Testis (tissue), 2 donors: ENCODE measurements at regions not wholly inside any gene's neighbourhood (a gene's known extent, or its start where the extent isn't known, plus 50 kb on each side); places are given as distances from the start of the nearest gene placed in this dataset.

ENCODE experiments used
- DNase-seq: peaks from one replicate; pipeline ENCODE4 v3.0.0-alpha.2; 2019
- H3K27ac ChIP-seq, 2 donors: fragments of 200-600 bp; sonication (generic); one replicate each; pipeline ENCODE4 v1.5.1; 2019
- H3K27me3 ChIP-seq: fragments of 200-600 bp; sonication (generic); one replicate; pipeline ENCODE4 v1.5.1; 2019
- H3K36me3 ChIP-seq: fragments of 200-600 bp; sonication (generic); one replicate; pipeline ENCODE4 v1.5.1; 2017; ENCODE audit warnings: low read depth; ENCODE audit errors: missing control alignments
- H3K4me1 ChIP-seq: fragments of 200-600 bp; sonication (generic); one replicate; pipeline ENCODE4 v1.5.1; 2019
- H3K4me3 ChIP-seq, 2 donors: fragments of 200-600 bp; sonication (generic); one replicate each; pipeline ENCODE4 v1.5.1; 2017 to 2019
- H3K9me3 ChIP-seq: fragments of 200-600 bp; sonication (generic); one replicate; pipeline ENCODE4 v1.5.1; 2017
- CTCF ChIP-seq, 3 experiments: fragments of 450-650 bp in 2 of 3; fragments of 200-600 bp in 1 of 3; sonication (generic) in 1 of 3; IDR thresholded peaks; one replicate each; pipeline ENCODE4 v1.5.1; 2016 to 2019; ENCODE audit warnings: antibody characterized with exemption in 3 of 3, mild to moderate bottlenecking in 2 of 3, moderate library complexity in 1 of 3
- POLR2A ChIP-seq: fragments of 450-650 bp; IDR thresholded peaks from one replicate; pipeline ENCODE4 v1.6.1; 2017; ENCODE audit warnings: antibody characterized with exemption, mild to moderate bottlenecking, moderate library complexity
- WGBS, 2 donors: methylation state at CpG; one replicate each; pipeline ENCODE4 v1.1.5; 2018; 5-methylcytosine and 5-hydroxymethylcytosine counted together
- intact Hi-C: fragments of 100-400 bp; cut with DNase I; formaldehyde crosslinking; loops from one replicate; pipeline ENCODE4 v1.15.1; 2023; ENCODE audit warnings: low total_unique reads

- Histone ChIP-seq H3K36me3 (no peaks in the 10 kb centered on the region), H3K9me3 (no peaks in the 10 kb centered on the region), H3K4me3 (no peak overlapping the region), H3K4me1 (no peaks in the 10 kb centered on the region), H3K27ac (no peak overlapping the region), H3K27me3 (no peaks in the 10 kb centered on the region)
- DNase-seq, result no peak
- intact Hi-C loops, result no loop called here
- TF ChIP-seq CTCF (IDR thresholded peaks at IDR 0.05) (no peak), POLR2A (no peak)
- 84 to 93% methylated on average over 2 to 3 of the region's 3 CpGs for WGBS, 2 donors
Observed at GRCh38 chr7:115522174-115522573, 508.4 kb downstream of the TFEC start.

GRCh38 chr7:115516341-115516740, 514.2 kb downstream of the TFEC start:
- WGBS, 2 donors, result 51 to 59% methylated on average over 2 of the region's 2 CpGs

DNA sequence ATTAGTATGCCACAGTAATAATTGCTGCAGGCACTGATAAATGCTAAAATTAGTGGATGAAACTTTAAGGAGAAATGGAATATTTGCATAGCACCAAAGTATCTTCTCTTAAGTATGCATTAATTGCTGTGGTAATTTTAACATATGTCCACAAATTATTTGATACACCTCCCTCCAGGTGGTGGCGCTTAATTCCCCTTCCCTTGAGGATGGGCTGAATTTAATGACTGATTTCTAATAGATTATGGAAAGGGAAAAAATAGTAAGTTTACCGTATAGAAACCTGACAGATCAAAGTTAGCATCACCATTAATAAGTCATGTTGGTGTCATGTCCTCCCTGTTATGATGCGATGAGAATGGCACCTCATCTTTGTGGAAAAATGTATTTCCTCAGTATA, 519.2 kb downstream of the TFEC start:
- WGBS, 2 donors, result 93 to 98% methylated on average over 3 of the region's 3 CpGs

More at GRCh38 chr7:115516341-115516740, 514.2 kb downstream of the TFEC start:
- Histone ChIP-seq H3K36me3 (no peaks in the 10 kb centered on the region), H3K4me3 (no peak overlapping the region), H3K27me3 (no peaks in the 10 kb centered on the region), H3K27ac (no peak overlapping the region), H3K9me3 (no peaks in the 10 kb centered on the region), H3K4me1 (no peaks in the 10 kb centered on the region)
- TF ChIP-seq CTCF (IDR thresholded peaks at IDR 0.05) (no peak), POLR2A (no peak)
- DNase-seq, result no peak
- intact Hi-C loops, result no loop called here

DNA sequence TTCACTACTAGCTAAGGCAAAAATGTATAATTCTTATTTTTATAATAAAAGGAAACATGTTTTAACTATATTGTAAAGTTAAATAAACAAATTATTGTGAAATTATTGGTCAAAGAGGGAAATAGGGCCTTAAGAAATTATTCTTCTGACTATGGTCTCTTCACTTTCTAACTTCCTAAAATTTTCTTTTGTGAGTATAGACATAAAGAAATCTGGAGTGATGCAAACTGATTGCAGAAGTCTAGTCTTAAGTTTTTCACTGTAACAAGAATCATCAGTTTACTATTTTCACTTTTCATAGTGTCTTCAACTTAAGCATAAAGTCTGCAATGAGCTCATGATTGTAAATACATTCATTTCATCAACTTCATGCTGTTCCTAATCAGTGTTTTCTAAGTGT, 525.4 kb downstream of the TFEC start:
- TF ChIP-seq CTCF (IDR thresholded peaks at IDR 0.05) (no peak), POLR2A (no peak)
- H3K27ac ChIP-seq, result no peak overlapping the region
- no peak for DNase-seq
- H3K9me3 ChIP-seq, result no peaks in the 10 kb centered on the region
- no peaks in the 10 kb centered on the region for H3K36me3 ChIP-seq
- H3K4me3 ChIP-seq, result no peak overlapping the region
- no peaks in the 10 kb centered on the region for H3K27me3 ChIP-seq
- H3K4me1 ChIP-seq, result no peaks in the 10 kb centered on the region
- intact Hi-C loops, result no loop called here

More for the DNA sequence above, 519.2 kb downstream of the TFEC start:
- H3K27ac ChIP-seq, result no peak overlapping the region
- no peaks in the 10 kb centered on the region for H3K9me3 ChIP-seq
- H3K4me1 ChIP-seq, result no peaks in the 10 kb centered on the region
- no peaks in the 10 kb centered on the region for H3K36me3 ChIP-seq
- intact Hi-C loops, result no loop called here
- H3K27me3 ChIP-seq, result no peaks in the 10 kb centered on the region
- DNase-seq, result no peak
- no peak overlapping the region for H3K4me3 ChIP-seq
- TF ChIP-seq POLR2A (no peak), CTCF (IDR thresholded peaks at IDR 0.05) (no peak)

DNA sequence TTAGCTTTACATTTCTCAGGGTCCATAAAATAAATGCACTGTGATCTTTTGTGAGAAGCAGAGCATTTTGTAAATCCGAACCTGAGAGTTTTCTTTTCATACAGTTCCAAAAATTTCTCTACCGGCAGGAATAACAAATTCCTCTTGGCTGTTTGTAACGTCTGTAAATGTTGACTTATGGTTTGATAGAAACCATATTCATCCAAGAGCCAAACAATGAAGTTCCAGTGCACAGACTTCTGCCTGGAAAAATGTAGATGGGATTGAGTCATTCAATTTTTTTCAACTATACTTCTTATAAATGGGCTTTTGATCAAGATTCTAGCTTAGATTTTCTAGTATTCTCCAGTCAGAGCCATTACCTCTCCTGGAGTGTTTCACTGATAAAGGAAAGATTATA, 530.6 kb downstream of the TFEC start:
- H3K4me1 ChIP-seq, result no peaks in the 10 kb centered on the region
- H3K9me3 ChIP-seq, result no peaks in the 10 kb centered on the region
- intact Hi-C loops, result no loop called here
- WGBS, 2 donors, result 74% methylated on average over 3 of the region's 3 CpGs
- no peak for DNase-seq
- no peak for TF ChIP-seq POLR2A
- no peak overlapping the region for H3K27ac ChIP-seq
- no peak overlapping the region for H3K4me3 ChIP-seq
- H3K36me3 ChIP-seq, result no peaks in the 10 kb centered on the region
- H3K27me3 ChIP-seq, result no peaks in the 10 kb centered on the region
